ENCODE measurements at regions not wholly inside any gene's neighbourhood (a gene's known extent, or its start where the extent isn't known, plus 50 kb on each side); places are given as distances from the start of the nearest gene placed in this dataset.
A peak's percentile ranks its signal among the peaks of the same experiment; 100 is the strongest.

- DNase-seq, result peak; percentile 15 to 48
- H3K27me3 ChIP-seq, result peaks cover 0 to 26% of the 10 kb centered on the region in 2 donors
- intact Hi-C loops (cut with DNase I; ENCODE audit: low total_unique reads), result no loop called here
Observed at GRCh38 chr14:104442631-104443390, 136.8 kb upstream of the C14orf180 start.

DNA sequence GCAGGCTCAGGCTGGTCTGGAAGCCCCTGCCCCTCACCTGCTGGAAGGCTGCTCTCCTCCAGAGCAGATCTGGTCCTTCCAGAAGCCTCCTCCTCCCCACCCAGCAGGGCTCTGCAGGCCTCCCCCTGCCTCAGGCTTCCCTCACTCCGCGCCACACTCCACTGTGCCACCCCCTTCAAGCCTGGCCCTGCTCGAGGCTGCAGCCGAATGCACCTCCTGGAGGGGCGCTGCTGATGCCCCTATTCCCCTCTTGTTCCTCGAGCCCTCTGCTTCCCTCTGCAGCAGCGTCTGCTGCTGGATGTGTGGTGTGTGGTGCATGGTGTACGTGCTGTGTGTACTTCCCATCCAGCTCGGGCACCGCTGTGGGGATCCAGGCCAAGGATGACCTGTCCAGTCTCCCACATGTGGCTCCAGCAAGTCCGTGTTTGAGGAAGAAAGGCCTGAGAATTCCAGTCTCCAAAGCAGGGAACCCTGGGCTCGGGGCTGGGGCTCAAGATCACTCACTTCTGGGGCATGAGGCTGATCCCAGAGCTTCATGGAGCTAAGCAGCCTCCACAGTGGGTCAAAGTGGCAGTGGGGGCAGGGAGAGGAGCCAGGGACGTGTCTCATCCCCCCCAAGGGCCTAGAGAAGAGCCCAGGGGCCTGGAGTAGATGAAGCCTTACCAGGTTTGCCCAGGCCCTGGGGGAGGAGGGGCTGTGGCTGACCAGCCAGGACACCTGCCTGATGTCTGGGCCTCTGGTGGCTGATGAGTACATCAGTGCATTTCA lies 136.0 kb upstream of the C14orf180 start:
- peaks cover 0 to 28% of the 10 kb centered on the region in 2 donors for H3K27me3 ChIP-seq
- peaks cover 0 to 15% (median 8%) of the 10 kb centered on the region in 3 donors for H3K9me3 ChIP-seq
- no peaks in the 10 kb centered on the region for H3K4me1 ChIP-seq
- H3K27ac ChIP-seq, result no peak overlapping the region
- DNase-seq, result peak; percentile 11 to 58
- no peak for TF ChIP-seq CTCF (IDR thresholded peaks at IDR 0.05)
- no peaks in the 10 kb centered on the region for H3K36me3 ChIP-seq
- intact Hi-C loops (cut with DNase I; ENCODE audit: low total_unique reads), result no loop called here
- H3K4me3 ChIP-seq, result no peak overlapping the region

More at GRCh38 chr14:104442631-104443390, 136.8 kb upstream of the C14orf180 start:
- peaks cover 0 to 8% (median under 1%) of the 10 kb centered on the region in 3 donors for H3K9me3 ChIP-seq
- no peak for TF ChIP-seq CTCF (IDR thresholded peaks at IDR 0.05)
- H3K4me3 ChIP-seq, result no peak overlapping the region
- H3K4me1 ChIP-seq, result no peaks in the 10 kb centered on the region
- H3K27ac ChIP-seq, result no peak overlapping the region
- no peaks in the 10 kb centered on the region for H3K36me3 ChIP-seq

DNA sequence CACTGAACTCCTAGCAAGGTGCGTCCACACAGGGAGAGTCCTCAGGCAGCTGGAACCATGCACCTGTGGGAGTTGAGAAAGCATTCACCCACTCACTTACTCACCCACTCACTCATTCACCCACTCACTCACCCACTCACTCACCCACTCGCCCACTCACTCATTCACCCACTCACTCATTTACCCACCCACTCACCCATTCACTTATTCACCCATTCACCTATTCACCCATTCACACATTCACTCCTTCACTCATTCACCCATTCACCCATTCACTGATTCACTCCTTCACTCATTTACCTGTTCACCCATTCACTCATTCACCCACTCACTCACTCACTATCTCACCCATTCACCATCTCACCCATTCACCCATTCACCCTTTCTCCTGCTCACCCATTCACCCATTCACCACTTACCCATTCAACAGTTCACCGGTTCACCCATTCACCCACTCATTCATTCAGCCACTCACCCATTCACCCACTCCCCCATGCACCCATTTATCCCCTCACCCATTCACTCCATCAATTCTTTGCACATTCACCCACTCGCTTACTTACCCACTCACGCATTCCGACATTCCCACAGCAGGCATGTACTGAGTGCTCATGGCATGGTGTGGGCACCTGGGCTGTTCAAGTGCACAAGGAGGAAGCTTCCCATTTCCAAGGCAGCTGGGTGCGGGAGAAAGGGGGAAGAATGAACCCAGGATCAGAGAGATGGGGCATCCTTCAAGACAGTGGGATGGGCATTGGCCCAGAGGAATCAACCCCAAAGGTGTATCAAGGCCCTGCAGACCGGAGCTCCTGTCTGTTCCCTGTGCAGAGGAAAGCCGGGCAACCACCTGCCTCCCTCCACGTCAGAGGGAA lies 135.2 kb upstream of the C14orf180 start:
- Histone ChIP-seq H3K27me3 (peaks cover 0 to 28% of the 10 kb centered on the region in 2 donors), H3K9me3 (peaks cover 0 to 15% (median 8%) of the 10 kb centered on the region in 3 donors), H3K4me3 (no peak overlapping the region), H3K27ac (no peak overlapping the region), H3K4me1 (no peaks in the 10 kb centered on the region), H3K36me3 (no peaks in the 10 kb centered on the region)
- DNase-seq, result peak; percentile 9 to 40
- intact Hi-C loops (cut with DNase I; ENCODE audit: low total_unique reads), result no loop called here
- TF ChIP-seq CTCF (IDR thresholded peaks at IDR 0.05), result no peak

- no peak for TF ChIP-seq CTCF (IDR thresholded peaks at IDR 0.05)
- peaks cover 0 to 28% of the 10 kb centered on the region in 2 donors for H3K27me3 ChIP-seq
- H3K27ac ChIP-seq, result no peak overlapping the region
- peak in 1 of 2 donors; percentile 35 for DNase-seq
- peaks cover 0 to 13% (median 8%) of the 10 kb centered on the region in 3 donors for H3K9me3 ChIP-seq
- intact Hi-C loops (cut with DNase I; ENCODE audit: low total_unique reads), result no loop called here
- no peak overlapping the region for H3K4me3 ChIP-seq
- H3K4me1 ChIP-seq, result no peaks in the 10 kb centered on the region
- no peaks in the 10 kb centered on the region for H3K36me3 ChIP-seq
Observed at GRCh38 chr14:104445086-104445485, 134.5 kb upstream of the C14orf180 start.

DNA sequence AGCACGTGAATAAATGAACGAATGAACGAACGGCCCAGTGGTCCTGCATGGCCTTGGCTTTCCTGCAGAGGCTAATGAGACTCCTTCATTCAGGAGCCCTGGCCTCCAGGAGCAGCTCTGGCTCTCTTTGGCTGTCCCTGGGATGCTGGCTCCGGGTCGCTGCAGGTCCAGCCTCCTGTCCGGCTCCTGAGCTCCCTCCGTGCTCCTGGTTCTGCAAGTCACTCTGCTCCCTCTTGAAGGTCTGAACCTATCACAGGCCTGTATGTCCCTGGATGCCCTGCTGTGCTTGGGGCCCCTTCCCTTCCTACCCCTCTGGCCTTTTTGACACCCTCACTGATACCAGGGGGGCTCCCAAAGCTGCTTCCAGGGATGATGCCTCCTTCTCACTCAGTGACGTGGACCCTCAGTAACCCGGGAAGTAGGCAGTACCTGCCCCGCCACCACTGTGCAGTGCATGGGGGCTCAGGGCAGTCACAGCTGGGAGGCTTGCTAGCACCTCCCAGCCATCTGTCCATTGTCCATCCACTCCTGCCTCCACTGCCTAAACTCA lies 133.7 kb upstream of the C14orf180 start:
- DNase-seq, result peak; percentile 4 to 19
- Histone ChIP-seq H3K4me1 (no peaks in the 10 kb centered on the region), H3K4me3 (no peak overlapping the region), H3K27me3 (peaks cover 0 to 32% of the 10 kb centered on the region in 2 donors), H3K36me3 (no peaks in the 10 kb centered on the region), H3K27ac (no peak overlapping the region), H3K9me3 (peaks cover 0 to 20% (median 8%) of the 10 kb centered on the region in 3 donors)
- TF ChIP-seq CTCF (IDR thresholded peaks at IDR 0.05), result no peak
- intact Hi-C loops (cut with DNase I; ENCODE audit: low total_unique reads), result no loop called here

All from tibial artery (tissue), 4 donors.